HL-60 (cell line): ENCODE measurements at regions not wholly inside any gene's neighbourhood (a gene's known extent, or its start where the extent isn't known, plus 50 kb on each side); places are given as distances from the start of the nearest gene placed in this dataset.
"Not testable (repeated sequence)": the region's sequence is repeated elsewhere in the genome, so short reads cannot be mapped to it uniquely, and the experiment has no call there.

ENCODE experiments used
- CTCF ChIP-seq: IDR thresholded peaks from one replicate; pipeline ENCODE4 v1.5.1; 2011; ENCODE audit warnings: low read length, control low read depth, inconsistent platforms; ENCODE audit not compliant: insufficient read depth
- GABPA ChIP-seq: IDR thresholded peaks from 2 replicates; pipeline ENCODE4 v1.6.1; 2012; ENCODE audit warnings: low read depth
- REST ChIP-seq: IDR thresholded peaks from 2 replicates; pipeline ENCODE4 v1.6.1; 2012; ENCODE audit warnings: low read depth; ENCODE audit not compliant: insufficient replicate concordance
- SPI1 ChIP-seq: IDR thresholded peaks from 2 replicates; pipeline ENCODE4 v1.6.1; 2012; ENCODE audit warnings: low read depth, mild to moderate bottlenecking, borderline replicate concordance

- TF ChIP-seq GABPA, CTCF, REST, SPI1: not testable (repeated sequence)
Measured at GRCh38 chr7:9552431-9552830, 1119.0 kb downstream of the NXPH1 start.
